Dermis blood vessel endothelial cell (primary cell): ENCODE measurements at regions not wholly inside any gene's neighbourhood (a gene's known extent, or its start where the extent isn't known, plus 50 kb on each side); places are given as distances from the start of the nearest gene placed in this dataset.

ENCODE experiments used
- DNase-seq: peaks from one replicate; pipeline ENCODE4 v3.0.0; 2010

DNA sequence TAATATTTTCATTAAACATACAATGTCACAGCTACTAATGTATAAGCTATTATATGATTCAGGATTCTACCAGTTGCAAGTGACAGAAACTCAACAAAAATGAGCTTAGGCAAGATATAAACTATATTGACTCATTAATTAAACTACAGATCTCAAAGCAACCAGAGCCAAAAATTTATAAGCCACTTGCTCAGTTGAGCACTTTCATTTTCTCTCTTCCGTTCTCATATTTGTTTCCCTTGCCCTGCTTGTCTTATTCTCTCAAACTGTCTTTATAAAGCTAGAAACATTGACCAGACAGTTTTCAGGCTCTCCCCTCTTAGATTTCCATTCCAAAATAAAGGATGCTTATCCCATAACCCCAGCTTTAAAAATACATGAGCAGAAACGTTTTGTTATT lies 60.2 kb upstream of the DGKB start:
- DNase-seq, result no peak

DNA sequence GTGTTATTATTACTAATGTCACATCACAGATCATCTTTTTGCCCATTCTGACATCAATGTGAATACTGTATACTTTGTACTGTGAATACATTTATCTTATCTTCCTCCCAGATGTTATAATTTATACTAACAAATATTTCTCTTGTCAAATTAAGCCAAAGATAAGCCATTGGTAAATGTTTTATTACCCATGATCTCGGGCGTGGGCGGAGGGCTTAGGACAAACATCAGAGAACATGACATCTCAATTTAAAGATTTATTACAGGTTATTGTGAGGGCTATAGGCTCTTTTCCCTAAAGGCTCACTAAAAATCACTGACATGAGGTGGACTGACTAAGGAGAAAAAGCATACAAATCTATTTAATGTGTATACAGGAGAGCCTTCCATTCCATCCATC lies 58.2 kb upstream of the DGKB start:
- no peak for DNase-seq

DNA sequence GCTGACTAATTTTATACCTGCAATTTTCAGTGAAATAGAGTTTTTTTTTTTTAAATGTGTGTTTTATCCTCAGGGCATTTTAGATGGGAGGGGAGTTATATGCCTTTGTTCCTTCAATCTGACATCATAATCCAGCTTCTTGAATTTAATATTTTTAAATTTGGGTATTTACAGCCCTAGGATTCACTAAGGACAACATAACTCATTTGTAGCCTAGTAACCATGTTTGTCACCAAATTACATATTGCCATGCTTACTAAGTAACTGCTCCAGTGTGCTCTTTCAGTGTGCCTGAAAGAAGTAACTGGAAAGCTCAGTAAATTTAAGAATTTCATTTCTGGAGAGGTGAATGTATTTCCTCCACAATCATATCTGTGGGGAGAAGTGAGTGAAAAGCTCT lies 56.8 kb upstream of the DGKB start:
- no peak for DNase-seq

- DNase-seq, result no peak
Measured at GRCh38 chr7:14954035-14954434, 51.5 kb upstream of the DGKB start.
